AG04449 (cell line): ENCODE measurements at regions not wholly inside any gene's neighbourhood (a gene's known extent, or its start where the extent isn't known, plus 50 kb on each side); places are given as distances from the start of the nearest gene placed in this dataset.
A peak's percentile ranks its signal among the peaks of the same experiment; 100 is the strongest.

ENCODE experiments used
- CTCF ChIA-PET: fragments of 350-600 bp; formaldehyde crosslinking; extraction: SDS; loops from one replicate; lab custom pipeline; 2021; ENCODE audit warnings: antibody characterized with exemption; lab: Yijun Ruan, JAX
- POLR2A ChIA-PET: fragments of 400-600, 350-600 bp; formaldehyde crosslinking; extraction: SDS; loops from one replicate; lab custom pipeline; 2020; ENCODE audit warnings: antibody characterized with exemption, inconsistent platforms; lab: Yijun Ruan, JAX
- DNase-seq: peaks from one replicate; pipeline ENCODE4 v3.0.0-alpha.2; 2010; ENCODE audit warnings: low read depth, low spot score
- H3K4me3 ChIP-seq: 2 replicates; pipeline ENCODE4 v1.5.1; 2011; ENCODE audit warnings: low read depth, mild to moderate bottlenecking, control low read depth, low read length
- CTCF ChIP-seq: IDR thresholded peaks from one replicate; pipeline ENCODE4 v1.5.1; 2011; ENCODE audit warnings: mild to moderate bottlenecking, moderate library complexity, low read length, control low read depth, inconsistent platforms; ENCODE audit not compliant: insufficient read depth; ENCODE audit errors: missing control alignments

- H3K4me3 ChIP-seq = no peak overlapping the region
- TF ChIP-seq CTCF = no peak
- ChIA-PET POLR2A (no interaction called here), CTCF (no interaction called here)
- DNase-seq = peak; percentile 10
Observed at GRCh38 chr12:75587340-75588106, 76.1 kb upstream of the KRR1 start.

GRCh38 chr12:75585330-75585729, 73.9 kb upstream of the KRR1 start:
- CTCF ChIA-PET = interaction anchor here (0.8 to 1.0 kb wide), 2 partner anchors 17 to 81 kb away, joined by 3 read pairs; no protein-coding TSS in a partner anchor
- DNase-seq = peak; percentile 66
- H3K4me3 ChIP-seq = no peak overlapping the region
- no peak for TF ChIP-seq CTCF
- POLR2A ChIA-PET = no interaction called here

- no peak for TF ChIP-seq CTCF
- POLR2A ChIA-PET = interaction anchor here (0.7 kb wide), 1 partner anchor 138 kb away, joined by 3 read pairs; no protein-coding TSS in a partner anchor
- CTCF ChIA-PET = interaction anchor here (1.3 to 1.7 kb wide), 2 partner anchors 56 to 57 kb away, joined by 5 to 8 read pairs; no protein-coding TSS in a partner anchor
Observed at GRCh38 chr12:75583355-75583754, 71.9 kb upstream of the KRR1 start.

GRCh38 chr12:75581515-75581914, 70.1 kb upstream of the KRR1 start:
- no peak for TF ChIP-seq CTCF
- DNase-seq = no peak
- CTCF ChIA-PET = interaction anchor here (0.6 kb wide), 1 partner anchor 103 kb away, joined by 3 read pairs; no protein-coding TSS in a partner anchor
- H3K4me3 ChIP-seq = no peak overlapping the region
- POLR2A ChIA-PET = no interaction called here

More at GRCh38 chr12:75583355-75583754, 71.9 kb upstream of the KRR1 start:
- H3K4me3 ChIP-seq = no peak overlapping the region
- DNase-seq = no peak

- H3K4me3 ChIP-seq = no peak overlapping the region
- ChIA-PET POLR2A (no interaction called here), CTCF (no interaction called here)
- TF ChIP-seq CTCF = no peak
- no peak for DNase-seq
Observed at GRCh38 chr12:75579552-75579951, 68.1 kb upstream of the KRR1 start.

GRCh38 chr12:75578546-75578945, 67.1 kb upstream of the KRR1 start:
- TF ChIP-seq CTCF = no peak
- ChIA-PET CTCF (interaction anchor here (1.5 kb wide), 1 partner anchor 35 kb away, joined by 6 read pairs; no protein-coding TSS in a partner anchor), POLR2A (no interaction called here)
- H3K4me3 ChIP-seq = no peak overlapping the region
- DNase-seq = no peak
